Stimulated activated CD8-positive, alpha-beta memory T cell treated with anti-CD3 and anti-CD28 coated beads, Interleukin-7, amount 100 ng/mL, for 24 hours (primary cell): ENCODE measurements at regions not wholly inside any gene's neighbourhood (a gene's known extent, or its start where the extent isn't known, plus 50 kb on each side); places are given as distances from the start of the nearest gene placed in this dataset.

ENCODE experiments used
- DNase-seq: peaks from one replicate; pipeline ENCODE4 v3.0.0-alpha.2; 2020; ENCODE audit warnings: low read depth

GRCh38 chr5:105030153-105030552 is 1467.6 kb upstream of the NUDT12 start:
- DNase-seq, result no peak

- no peak for DNase-seq
Observed at GRCh38 chr5:105015098-105015497, 1452.5 kb upstream of the NUDT12 start.

- no peak for DNase-seq
Observed at GRCh38 chr5:104998572-104998971, 1436.0 kb upstream of the NUDT12 start.

- no peak for DNase-seq
Observed at GRCh38 chr5:104998169-104998568, 1435.6 kb upstream of the NUDT12 start.

GRCh38 chr5:104987074-104987473 is 1424.5 kb upstream of the NUDT12 start:
- DNase-seq, result no peak

- DNase-seq, result no peak
Observed at GRCh38 chr5:104977529-104977928, 1414.9 kb upstream of the NUDT12 start.

GRCh38 chr5:104967806-104968410 is 1405.3 kb upstream of the NUDT12 start:
- DNase-seq, result no peak

- no peak for DNase-seq
Observed at GRCh38 chr5:104965006-104965405, 1402.4 kb upstream of the NUDT12 start.

GRCh38 chr5:104955479-104955878 is 1392.9 kb upstream of the NUDT12 start:
- no peak for DNase-seq

- no peak for DNase-seq
Observed at GRCh38 chr5:104952876-104953275, 1390.3 kb upstream of the NUDT12 start.

- no peak for DNase-seq
Observed at GRCh38 chr5:104951829-104952228, 1389.2 kb upstream of the NUDT12 start.

GRCh38 chr5:104947076-104947475 is 1384.5 kb upstream of the NUDT12 start:
- no peak for DNase-seq

GRCh38 chr5:104942735-104943134 is 1380.1 kb upstream of the NUDT12 start:
- no peak for DNase-seq

- DNase-seq, result no peak
Observed at GRCh38 chr5:104941030-104941645, 1378.5 kb upstream of the NUDT12 start.

GRCh38 chr5:104937598-104937997 is 1375.0 kb upstream of the NUDT12 start:
- no peak for DNase-seq

GRCh38 chr5:104932431-104932830 is 1369.8 kb upstream of the NUDT12 start:
- DNase-seq, result no peak

GRCh38 chr5:104928906-104929520 is 1366.4 kb upstream of the NUDT12 start:
- no peak for DNase-seq

GRCh38 chr5:104915226-104915625 is 1352.6 kb upstream of the NUDT12 start:
- no peak for DNase-seq

GRCh38 chr5:104914536-104915070 is 1352.0 kb upstream of the NUDT12 start:
- DNase-seq, result no peak

GRCh38 chr5:104913841-104914281 is 1351.3 kb upstream of the NUDT12 start:
- DNase-seq, result no peak

- DNase-seq, result no peak
Observed at GRCh38 chr5:104909803-104910202, 1347.2 kb upstream of the NUDT12 start.

- DNase-seq, result no peak
Observed at GRCh38 chr5:104904561-104904960, 1342.0 kb upstream of the NUDT12 start.

GRCh38 chr5:104903941-104904340 is 1341.4 kb upstream of the NUDT12 start:
- DNase-seq, result no peak
